ENCODE measurements at regions not wholly inside any gene's neighbourhood (a gene's known extent, or its start where the extent isn't known, plus 50 kb on each side); places are given as distances from the start of the nearest gene placed in this dataset.

GRCh38 chr3:159657629-159658028 lies 331.0 kb upstream of the IL12A start:
- TF ChIP-seq POLR2AphosphoS5 (IDR thresholded peaks at IDR 0.05) (no peak), POLR2A (IDR thresholded peaks at IDR 0.05) (no peak), CTCF (IDR thresholded peaks at IDR 0.05) (no peak), EP300 (IDR thresholded peaks at IDR 0.05; ENCODE audit: low read depth) (no peak)
